MM.1S (cell line): ENCODE measurements at regions not wholly inside any gene's neighbourhood (a gene's known extent, or its start where the extent isn't known, plus 50 kb on each side); places are given as distances from the start of the nearest gene placed in this dataset.

Experiments
- DNase-seq: peaks from one replicate; pipeline ENCODE4 v3.0.0-alpha.2; 2015
- H2AFZ ChIP-seq: fragments of 300-600 bp; sonication (generic); 2 replicates; pipeline ENCODE4 v1.6.0; 2016; ENCODE audit warnings: antibody characterized with exemption, low read length
- H3F3A ChIP-seq: fragments of 300-600 bp; sonication (generic); 2 replicates; pipeline ENCODE4 v1.6.1; 2016; ENCODE audit warnings: mild to moderate bottlenecking, antibody characterized with exemption, low read length, moderate library complexity, mixed read lengths; ENCODE audit not compliant: insufficient read depth
- H3K27ac ChIP-seq: fragments of 300-600 bp; sonication (generic); 2 replicates; pipeline ENCODE4 v1.5.1; 2016; ENCODE audit warnings: mild to moderate bottlenecking, low read length
- H3K27me3 ChIP-seq: fragments of 300-600 bp; sonication (generic); replicated peaks from 2 replicates; pipeline ENCODE4 v1.6.0; 2016; ENCODE audit warnings: low read length; ENCODE audit not compliant: insufficient read depth
- H3K36me3 ChIP-seq: fragments of 300-600 bp; sonication (generic); replicated peaks from 2 replicates; pipeline ENCODE4 v1.6.1; 2016; ENCODE audit warnings: mild to moderate bottlenecking, low read length, mixed read lengths; ENCODE audit not compliant: insufficient read depth
- H3K4me1 ChIP-seq: fragments of 300-600 bp; sonication (generic); 2 replicates; pipeline ENCODE4 v1.6.1; 2016; ENCODE audit warnings: low read length, mixed read lengths
- H3K4me2 ChIP-seq: fragments of 300-600 bp; sonication (generic); 2 replicates; pipeline ENCODE4 v1.6.0; 2016; ENCODE audit warnings: low read depth, low read length
- H3K4me3 ChIP-seq: fragments of 300-600 bp; sonication (generic); 2 replicates; pipeline ENCODE4 v1.5.1; 2016; ENCODE audit warnings: low read length, mixed read lengths
- H3K79me2 ChIP-seq: fragments of 300-600 bp; sonication (generic); 2 replicates; pipeline ENCODE4 v1.6.1; 2016; ENCODE audit warnings: mixed run types, low read length, mixed read lengths
- H3K9ac ChIP-seq: fragments of 300-600 bp; sonication (generic); 2 replicates; pipeline ENCODE4 v1.6.1; 2016; ENCODE audit warnings: low read length, mixed read lengths
- H3K9me2 ChIP-seq: fragments of 300-600 bp; sonication (generic); replicated peaks from 2 replicates; pipeline ENCODE4 v1.6.1; 2016; ENCODE audit warnings: mild to moderate bottlenecking, low read length, mixed read lengths; ENCODE audit not compliant: insufficient read depth
- H3K9me3 ChIP-seq: fragments of 300-600 bp; sonication (generic); replicated peaks from 2 replicates; pipeline ENCODE4 v1.6.1; 2016; ENCODE audit warnings: mild to moderate bottlenecking, low read length, mixed read lengths; ENCODE audit not compliant: insufficient read depth
- H4K20me1 ChIP-seq: fragments of 300-600 bp; sonication (generic); 2 replicates; pipeline ENCODE4 v1.6.1; 2016; ENCODE audit warnings: mild to moderate bottlenecking, low read length, moderate library complexity, mixed read lengths; ENCODE audit not compliant: insufficient read depth
- EZH2 ChIP-seq: fragments of 300-600 bp; sonication (generic); optimal IDR thresholded peaks from 2 replicates; pipeline ENCODE3; 2017; ENCODE audit warnings: low read depth, mild to moderate bottlenecking, antibody characterized with exemption, low read length, mixed read lengths
- EZH2phosphoT487 ChIP-seq: fragments of 300-600 bp; sonication (generic); IDR thresholded peaks from 2 replicates; pipeline ENCODE4 v1.6.1; 2018; ENCODE audit warnings: antibody characterized with exemption, low read length
- TF ChIP-seq, protein P1 (sequence below): fragments of 300-600 bp; sonication (generic); IDR thresholded peaks from 2 replicates; pipeline ENCODE4 v1.5.1; 2016; ENCODE audit warnings: antibody characterized with exemption, low read length, mixed read lengths

DNA sequence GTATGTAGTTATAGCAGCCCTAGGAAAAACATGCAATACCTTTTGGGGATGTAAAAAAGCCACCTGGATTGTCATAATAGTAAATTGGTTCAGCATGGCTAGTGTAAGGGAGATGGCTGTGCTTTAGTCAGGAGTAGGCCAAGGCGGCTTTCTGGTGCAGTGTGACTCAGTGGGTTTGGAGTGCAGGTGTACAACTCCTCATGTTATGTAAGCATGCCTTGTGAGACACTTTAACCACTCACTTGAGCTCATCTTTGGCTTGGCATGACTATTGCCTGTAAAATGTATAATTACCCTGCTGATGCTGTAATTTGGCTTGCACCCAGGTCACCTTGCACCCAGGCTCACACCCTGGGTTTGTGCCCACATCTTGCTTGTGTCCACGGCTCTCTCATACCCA lies 239.2 kb upstream of the GLI3 start:
- no peak overlapping the region for H2AFZ ChIP-seq
- H3K4me3 ChIP-seq: no peak overlapping the region
- DNase-seq: no peak
- TF ChIP-seq EZH2 (no peak), EZH2phosphoT487 (no peak)
- TF ChIP-seq, protein P1, sequence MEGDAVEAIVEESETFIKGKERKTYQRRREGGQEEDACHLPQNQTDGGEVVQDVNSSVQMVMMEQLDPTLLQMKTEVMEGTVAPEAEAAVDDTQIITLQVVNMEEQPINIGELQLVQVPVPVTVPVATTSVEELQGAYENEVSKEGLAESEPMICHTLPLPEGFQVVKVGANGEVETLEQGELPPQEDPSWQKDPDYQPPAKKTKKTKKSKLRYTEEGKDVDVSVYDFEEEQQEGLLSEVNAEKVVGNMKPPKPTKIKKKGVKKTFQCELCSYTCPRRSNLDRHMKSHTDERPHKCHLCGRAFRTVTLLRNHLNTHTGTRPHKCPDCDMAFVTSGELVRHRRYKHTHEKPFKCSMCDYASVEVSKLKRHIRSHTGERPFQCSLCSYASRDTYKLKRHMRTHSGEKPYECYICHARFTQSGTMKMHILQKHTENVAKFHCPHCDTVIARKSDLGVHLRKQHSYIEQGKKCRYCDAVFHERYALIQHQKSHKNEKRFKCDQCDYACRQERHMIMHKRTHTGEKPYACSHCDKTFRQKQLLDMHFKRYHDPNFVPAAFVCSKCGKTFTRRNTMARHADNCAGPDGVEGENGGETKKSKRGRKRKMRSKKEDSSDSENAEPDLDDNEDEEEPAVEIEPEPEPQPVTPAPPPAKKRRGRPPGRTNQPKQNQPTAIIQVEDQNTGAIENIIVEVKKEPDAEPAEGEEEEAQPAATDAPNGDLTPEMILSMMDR: no peak
- H3K4me2 ChIP-seq: no peak overlapping the region
- H3K9me2 ChIP-seq: no peaks in the 10 kb centered on the region
- no peaks in the 10 kb centered on the region for H3K4me1 ChIP-seq
- no peaks in the 10 kb centered on the region for H3K9me3 ChIP-seq
- no peaks in the 10 kb centered on the region for H3K79me2 ChIP-seq
- H3F3A ChIP-seq: no peaks in the 10 kb centered on the region
- no peak overlapping the region for H3K9ac ChIP-seq
- H3K27ac ChIP-seq: no peak overlapping the region
- no peaks in the 10 kb centered on the region for H3K36me3 ChIP-seq
- no peaks in the 10 kb centered on the region for H3K27me3 ChIP-seq
- no peaks in the 10 kb centered on the region for H4K20me1 ChIP-seq

DNA sequence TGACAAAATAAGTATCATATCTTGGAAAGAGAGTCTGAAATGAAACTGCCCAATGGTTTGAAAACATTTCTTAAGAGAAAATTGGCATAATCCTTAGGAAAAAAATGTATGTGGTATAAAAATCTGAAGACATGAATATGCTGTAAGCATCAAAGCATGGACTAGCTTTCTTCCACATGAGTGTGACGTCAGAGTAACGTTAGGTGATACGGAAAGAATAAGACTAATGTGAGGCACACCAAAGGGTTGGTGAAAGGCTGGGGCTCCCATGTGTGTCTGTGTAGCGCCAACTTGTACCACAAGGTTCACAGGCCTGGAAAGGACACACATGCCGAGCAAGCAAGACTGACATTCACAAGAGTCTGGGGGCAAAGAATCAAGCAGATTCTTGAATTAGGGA lies 238.1 kb upstream of the GLI3 start:
- Histone ChIP-seq H2AFZ (no peak overlapping the region), H3K4me2 (no peak overlapping the region), H3K27me3 (no peaks in the 10 kb centered on the region), H3K9me2 (no peaks in the 10 kb centered on the region), H3K4me3 (no peak overlapping the region), H3K4me1 (no peaks in the 10 kb centered on the region), H3K9ac (no peak overlapping the region), H3K9me3 (no peaks in the 10 kb centered on the region), H3F3A (no peaks in the 10 kb centered on the region), H4K20me1 (no peaks in the 10 kb centered on the region), H3K79me2 (no peaks in the 10 kb centered on the region), H3K27ac (no peak overlapping the region), H3K36me3 (no peaks in the 10 kb centered on the region)
- TF ChIP-seq EZH2: no peak
- TF ChIP-seq, protein P1: no peak
- TF ChIP-seq EZH2phosphoT487: no peak
- no peak for DNase-seq

DNA sequence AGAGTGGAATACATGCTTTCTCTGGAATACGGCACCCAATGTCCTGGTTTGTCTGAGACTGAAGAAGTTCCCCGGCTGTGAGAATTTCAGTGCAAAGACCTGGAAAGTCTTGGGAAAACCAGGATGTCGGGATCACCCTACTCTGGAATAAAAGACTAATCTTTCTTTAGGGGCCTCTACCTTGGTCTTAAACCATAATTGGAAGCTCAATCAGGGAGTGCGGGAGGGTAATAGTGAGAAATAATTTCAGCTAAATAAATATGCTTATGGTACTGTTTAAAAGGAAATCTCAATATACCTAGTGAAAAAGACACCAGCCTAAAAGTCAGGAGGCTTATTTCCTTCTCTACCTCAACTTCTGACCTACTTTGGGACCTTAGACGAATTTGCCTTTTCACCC lies 236.1 kb upstream of the GLI3 start:
- no peak overlapping the region for H3K4me2 ChIP-seq
- H3K4me3 ChIP-seq: no peak overlapping the region
- no peaks in the 10 kb centered on the region for H3K4me1 ChIP-seq
- no peaks in the 10 kb centered on the region for H3K9me3 ChIP-seq
- no peaks in the 10 kb centered on the region for H3K9me2 ChIP-seq
- H3F3A ChIP-seq: no peaks in the 10 kb centered on the region
- H3K27ac ChIP-seq: no peak overlapping the region
- no peak for TF ChIP-seq EZH2
- no peak for TF ChIP-seq EZH2phosphoT487
- TF ChIP-seq, protein P1: no peak
- no peak overlapping the region for H2AFZ ChIP-seq
- no peak overlapping the region for H3K9ac ChIP-seq
- H4K20me1 ChIP-seq: no peaks in the 10 kb centered on the region
- no peaks in the 10 kb centered on the region for H3K79me2 ChIP-seq
- no peaks in the 10 kb centered on the region for H3K36me3 ChIP-seq
- DNase-seq: no peak
- no peaks in the 10 kb centered on the region for H3K27me3 ChIP-seq
